BE2C (cell line): ENCODE measurements at regions not wholly inside any gene's neighbourhood (a gene's known extent, or its start where the extent isn't known, plus 50 kb on each side); places are given as distances from the start of the nearest gene placed in this dataset.

ENCODE experiments used
- DNase-seq: peaks from one replicate; pipeline ENCODE4 v3.0.0-alpha.2; 2020
- H3K27me3 ChIP-seq: fragments of 250-450 bp; sonication (Bioruptor Pico); 2 replicates; pipeline ENCODE4 v1.5.1; 2020; ENCODE audit warnings: mild to moderate bottlenecking
- H3K36me3 ChIP-seq: fragments of 250-450 bp; sonication (Bioruptor Pico); 2 replicates; pipeline ENCODE4 v1.5.1; 2020; ENCODE audit warnings: mild to moderate bottlenecking
- H3K4me1 ChIP-seq: fragments of 250-450 bp; sonication (Bioruptor Pico); 2 replicates; pipeline ENCODE4 v1.5.1; 2020
- H3K4me3 ChIP-seq: 2 replicates; pipeline ENCODE4 v1.5.1; 2011; ENCODE audit warnings: low read depth, low read length
- H3K9me3 ChIP-seq: fragments of 250-450 bp; sonication (Bioruptor Pico); 2 replicates; pipeline ENCODE4 v1.5.1; 2020
- TF ChIP-seq, protein P1 (sequence below): IDR thresholded peaks from 2 replicates; pipeline ENCODE4 v1.5.1; 2012; ENCODE audit warnings: mild to moderate bottlenecking, low read depth, low read length

DNA sequence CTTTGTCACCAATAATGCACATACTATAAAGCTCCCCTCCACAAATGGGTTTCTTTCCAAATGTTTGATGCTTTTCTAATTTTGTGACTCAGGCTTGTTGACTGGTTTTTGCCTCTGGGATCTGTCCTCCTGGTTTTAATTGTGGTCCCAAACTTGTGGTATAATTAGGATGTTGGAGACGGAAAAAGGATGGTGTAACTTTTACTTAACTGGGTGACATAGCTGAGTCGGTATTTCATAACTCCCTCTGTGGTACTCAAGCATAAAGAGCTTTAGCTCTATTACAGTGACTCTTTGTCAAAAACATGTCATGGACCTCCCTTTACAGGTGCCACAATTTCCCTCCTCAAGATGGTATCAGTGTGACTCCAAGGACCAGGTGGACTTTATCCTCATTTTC lies 119.7 kb upstream of the RBPJ start:
- Histone ChIP-seq H3K36me3 (no peaks in the 10 kb centered on the region), H3K9me3 (no peaks in the 10 kb centered on the region), H3K27me3 (no peaks in the 10 kb centered on the region), H3K4me1 (no peaks in the 10 kb centered on the region), H3K4me3 (no peak overlapping the region)
- no peak for DNase-seq
- TF ChIP-seq, protein P1, sequence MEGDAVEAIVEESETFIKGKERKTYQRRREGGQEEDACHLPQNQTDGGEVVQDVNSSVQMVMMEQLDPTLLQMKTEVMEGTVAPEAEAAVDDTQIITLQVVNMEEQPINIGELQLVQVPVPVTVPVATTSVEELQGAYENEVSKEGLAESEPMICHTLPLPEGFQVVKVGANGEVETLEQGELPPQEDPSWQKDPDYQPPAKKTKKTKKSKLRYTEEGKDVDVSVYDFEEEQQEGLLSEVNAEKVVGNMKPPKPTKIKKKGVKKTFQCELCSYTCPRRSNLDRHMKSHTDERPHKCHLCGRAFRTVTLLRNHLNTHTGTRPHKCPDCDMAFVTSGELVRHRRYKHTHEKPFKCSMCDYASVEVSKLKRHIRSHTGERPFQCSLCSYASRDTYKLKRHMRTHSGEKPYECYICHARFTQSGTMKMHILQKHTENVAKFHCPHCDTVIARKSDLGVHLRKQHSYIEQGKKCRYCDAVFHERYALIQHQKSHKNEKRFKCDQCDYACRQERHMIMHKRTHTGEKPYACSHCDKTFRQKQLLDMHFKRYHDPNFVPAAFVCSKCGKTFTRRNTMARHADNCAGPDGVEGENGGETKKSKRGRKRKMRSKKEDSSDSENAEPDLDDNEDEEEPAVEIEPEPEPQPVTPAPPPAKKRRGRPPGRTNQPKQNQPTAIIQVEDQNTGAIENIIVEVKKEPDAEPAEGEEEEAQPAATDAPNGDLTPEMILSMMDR: no peak

DNA sequence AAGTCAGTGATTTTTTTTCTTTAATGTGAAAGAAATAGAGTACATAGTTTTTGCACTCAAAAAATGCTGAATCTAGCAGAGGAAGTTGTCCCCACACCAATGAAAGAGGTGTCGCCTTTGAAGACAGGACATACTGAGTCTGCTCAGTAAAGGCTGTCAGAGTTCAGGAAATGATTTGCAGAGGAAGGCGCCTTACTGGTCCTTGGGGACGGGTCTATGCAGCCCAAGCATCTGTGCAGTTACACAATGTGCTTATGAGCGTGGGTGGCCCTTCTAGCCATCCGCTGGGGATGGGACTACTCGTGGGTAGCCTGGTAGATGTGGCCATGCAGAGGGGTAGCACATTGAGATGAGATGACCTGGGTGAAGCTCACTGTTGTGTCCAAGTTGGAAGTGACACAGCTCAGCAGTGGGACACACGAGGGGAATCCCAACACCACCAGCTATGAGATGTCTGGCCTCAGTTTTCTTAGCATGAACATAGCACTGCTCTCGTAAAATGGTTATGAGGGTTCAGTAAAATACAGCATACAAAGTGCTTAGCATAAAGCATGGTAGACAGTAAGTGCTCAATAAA lies 116.5 kb upstream of the RBPJ start:
- Histone ChIP-seq H3K36me3 (no peaks in the 10 kb centered on the region), H3K27me3 (no peaks in the 10 kb centered on the region; the same call in 1 of the 2 replicates), H3K9me3 (no peaks in the 10 kb centered on the region; the same call in 1 of the 2 replicates), H3K4me1 (no peaks in the 10 kb centered on the region), H3K4me3 (no peak overlapping the region)
- TF ChIP-seq, protein P1: no peak
- no peak for DNase-seq

DNA sequence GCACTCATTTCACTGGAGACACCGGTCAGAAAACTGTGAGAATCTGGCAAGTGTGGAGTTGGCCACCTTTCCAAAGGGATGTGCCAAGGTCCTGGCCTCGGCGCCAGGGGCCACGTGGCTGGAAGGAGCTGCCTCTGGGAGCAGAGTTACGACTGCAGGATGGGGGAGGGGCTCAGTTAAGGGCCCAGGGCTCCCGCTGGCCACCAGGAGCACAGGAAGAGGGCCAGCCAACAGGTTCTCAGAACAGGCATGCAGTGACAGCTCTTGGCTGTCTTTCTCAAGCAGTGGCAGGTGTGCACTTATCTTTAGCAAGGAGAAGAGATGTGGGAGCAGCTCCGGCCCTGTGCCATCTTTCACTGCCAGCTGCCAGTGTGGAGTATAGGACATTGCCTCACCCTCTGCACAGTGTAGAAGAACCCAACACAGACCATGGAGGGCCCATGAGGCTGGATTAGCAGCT lies 115.9 kb upstream of the RBPJ start:
- Histone ChIP-seq H3K36me3 (no peaks in the 10 kb centered on the region), H3K4me3 (no peak overlapping the region), H3K4me1 (no peaks in the 10 kb centered on the region), H3K27me3 (no peaks in the 10 kb centered on the region; the same call in 1 of the 2 replicates), H3K9me3 (no peaks in the 10 kb centered on the region; the same call in 1 of the 2 replicates)
- TF ChIP-seq, protein P1: no peak
- no peak for DNase-seq

DNA sequence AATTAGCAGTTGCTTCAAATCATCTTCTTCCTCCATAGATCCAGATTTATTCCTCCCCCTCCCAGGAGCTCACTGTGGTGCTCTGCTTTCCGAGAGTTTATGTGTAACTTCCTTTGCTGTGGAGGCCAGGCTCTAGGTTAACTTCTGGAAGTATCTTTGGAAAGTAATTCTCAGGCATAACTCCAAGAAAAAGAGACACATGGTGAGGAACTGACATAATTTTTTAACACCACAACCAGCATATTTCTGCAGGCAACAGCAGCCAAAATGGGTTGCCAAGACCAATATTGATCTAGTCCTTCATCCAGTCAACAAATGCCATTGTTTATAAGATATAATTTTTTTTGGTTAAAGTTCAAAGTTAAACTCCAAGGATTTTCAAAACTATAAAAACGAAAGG lies 114.5 kb upstream of the RBPJ start:
- Histone ChIP-seq H3K27me3 (no peaks in the 10 kb centered on the region; the same call in 1 of the 2 replicates), H3K4me1 (no peaks in the 10 kb centered on the region)
- DNase-seq: no peak

DNA sequence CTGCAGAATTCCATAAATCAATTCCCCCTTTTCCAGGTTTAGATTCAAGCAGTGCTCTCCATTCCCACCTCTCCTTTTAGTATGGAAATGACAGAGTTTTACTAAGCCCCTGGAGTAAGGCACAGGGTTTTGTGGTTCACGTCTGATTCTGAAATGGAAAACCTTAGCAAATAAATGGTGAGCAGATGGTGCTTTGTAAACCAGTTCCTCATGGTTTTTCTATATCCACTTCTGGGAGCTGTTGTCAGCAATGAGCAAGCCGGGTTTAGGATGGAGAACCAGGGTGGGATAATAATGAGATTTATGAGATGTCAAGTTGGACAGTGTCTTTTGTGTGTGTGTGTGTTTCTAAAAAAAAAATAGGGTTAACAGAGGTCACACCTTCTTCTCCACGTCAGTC lies 113.8 kb upstream of the RBPJ start:
- Histone ChIP-seq H3K27me3 (no peaks in the 10 kb centered on the region; the same call in 1 of the 2 replicates), H3K4me3 (no peak overlapping the region), H3K36me3 (no peaks in the 10 kb centered on the region), H3K4me1 (no peaks in the 10 kb centered on the region), H3K9me3 (no peaks in the 10 kb centered on the region; the same call in 1 of the 2 replicates)
- TF ChIP-seq, protein P1: no peak
- DNase-seq: no peak

More for the DNA sequence above, 114.5 kb upstream of the RBPJ start:
- H3K4me3 ChIP-seq: no peak overlapping the region
- H3K9me3 ChIP-seq: no peaks in the 10 kb centered on the region; the same call in 1 of the 2 replicates
- no peaks in the 10 kb centered on the region for H3K36me3 ChIP-seq
- TF ChIP-seq, protein P1: no peak

DNA sequence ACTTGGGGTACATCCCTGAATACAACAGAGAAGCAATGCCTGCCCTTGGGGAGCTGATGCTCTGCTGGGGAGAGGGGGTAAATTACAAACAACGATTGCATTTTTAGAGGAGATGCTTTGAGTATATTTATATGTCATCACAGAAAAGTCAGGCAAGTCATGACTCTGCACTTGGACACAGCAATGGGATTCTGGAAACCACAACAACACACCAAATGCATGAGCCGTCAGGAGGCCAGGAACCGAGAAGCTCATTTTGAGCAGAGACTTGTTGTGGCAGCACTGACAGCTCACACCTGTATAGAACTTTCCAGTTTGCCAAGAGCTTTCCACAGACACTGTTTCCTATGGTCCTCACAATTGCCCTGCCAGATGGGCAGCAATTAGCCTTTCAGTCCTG lies 113.2 kb upstream of the RBPJ start:
- TF ChIP-seq, protein P1: no peak
- Histone ChIP-seq H3K36me3 (no peaks in the 10 kb centered on the region), H3K4me3 (no peak overlapping the region), H3K9me3 (no peaks in the 10 kb centered on the region; the same call in 1 of the 2 replicates), H3K27me3 (no peaks in the 10 kb centered on the region; the same call in 1 of the 2 replicates), H3K4me1 (no peaks in the 10 kb centered on the region)
- DNase-seq: no peak
